CD4-positive, alpha-beta T cell (primary cell): ENCODE measurements at regions not wholly inside any gene's neighbourhood (a gene's known extent, or its start where the extent isn't known, plus 50 kb on each side); places are given as distances from the start of the nearest gene placed in this dataset.
A peak's percentile ranks its signal among the peaks of the same experiment; 100 is the strongest.
"Not testable (repeated sequence)": the region's sequence is repeated elsewhere in the genome, so short reads cannot be mapped to it uniquely, and the experiment has no call there.

Experiments
- ATAC-seq: fragments of 200-7000 bp; cut with Tn5 transposase; one replicate; pipeline ENCODE4 v1.10.0; 2022; ENCODE audit warnings: mild to moderate bottlenecking; ENCODE audit not compliant: poor library complexity
- CTCF ChIA-PET: fragments of 350-600 bp; sonication (Branson Sonifier 250); formaldehyde crosslinking; loops from one replicate; lab custom pipeline; 2021; ENCODE audit warnings: antibody characterized with exemption, inconsistent platforms; lab: Charles Lee
- POLR2A ChIA-PET: fragments of 350-600 bp; sonication (Branson Sonifier 250); formaldehyde crosslinking; loops from one replicate; lab custom pipeline; 2021; ENCODE audit warnings: antibody characterized with exemption, inconsistent platforms; lab: Charles Lee
- DNase-seq, 14 experiments: peaks; one replicate each; pipeline ENCODE4 v3.0.0-alpha.2; 2013 to 2020; ENCODE audit warnings: mixed read lengths in 2 of 14
- H3K27ac ChIP-seq, 2 donors: one replicate each; pipeline versions ENCODE4 v1.5.1 to v1.7.0; 2013; ENCODE audit warnings: low read length in 2 of 2, low read depth in 1 of 2, mild to moderate bottlenecking in 1 of 2
- H3K27me3 ChIP-seq, 2 experiments: 1 replicate in 1 of 2; 2 replicates in 1 of 2; pipeline versions ENCODE4 v1.6.1 to v1.7.0; 2013; ENCODE audit warnings: low read length in 2 of 2, control low read depth in 1 of 2, mild to moderate bottlenecking in 1 of 2, moderate library complexity in 1 of 2; ENCODE audit not compliant: insufficient read depth in 2 of 2, control insufficient read depth in 1 of 2
- H3K36me3 ChIP-seq: one replicate; pipeline ENCODE4 v1.6.1; 2013; ENCODE audit warnings: low read length, control low read depth; ENCODE audit not compliant: insufficient read depth
- H3K4me1 ChIP-seq: one replicate; pipeline ENCODE4 v1.6.1; 2013; ENCODE audit warnings: low read length, control low read depth; ENCODE audit not compliant: insufficient read depth
- H3K4me3 ChIP-seq: one replicate; pipeline ENCODE4 v1.5.1; 2013; ENCODE audit warnings: mild to moderate bottlenecking, low read length, moderate library complexity
- H3K9me3 ChIP-seq, 2 experiments: 1 replicate in 1 of 2; 2 replicates in 1 of 2; pipeline versions ENCODE4 v1.6.1 to v1.7.0; 2013; ENCODE audit warnings: low read length in 2 of 2, mild to moderate bottlenecking in 2 of 2, control low read depth in 1 of 2, moderate library complexity in 1 of 2; ENCODE audit not compliant: control insufficient read depth in 1 of 2, insufficient read depth in 1 of 2
- H3K27ac Mint-ChIP-seq: one replicate; pipeline ENCODE4 v1.8.0; 2020; ENCODE audit warnings: mixed read lengths
- H3K27me3 Mint-ChIP-seq: one replicate; pipeline ENCODE4 v1.8.0; 2021; ENCODE audit warnings: mixed read lengths
- H3K36me3 Mint-ChIP-seq: one replicate; pipeline ENCODE4 v1.8.0; 2021; ENCODE audit warnings: low read depth, mixed read lengths
- H3K4me1 Mint-ChIP-seq: one replicate; pipeline ENCODE4 v1.8.0; 2021; ENCODE audit warnings: low read depth, mixed read lengths
- H3K4me3 Mint-ChIP-seq: one replicate; pipeline ENCODE4 v1.8.0; 2020; ENCODE audit warnings: mild to moderate bottlenecking, mixed read lengths
- H3K9me3 Mint-ChIP-seq: one replicate; pipeline ENCODE4 v1.8.0; 2020; ENCODE audit warnings: mixed read lengths
- intact Hi-C, 2 experiments: fragments of 100-400 bp; cut with DNase I in 1 of 2; cut with micrococcal nuclease in 1 of 2; formaldehyde crosslinking; loops; one replicate each; pipeline versions ENCODE4 v1.15.1 to v1.9.0; 2023 to 2025; cut with DNase I, micrococcal nuclease
- TF ChIP-seq, protein P1 (sequence below): fragments of 200-600 bp; IDR thresholded peaks from one replicate; pipeline ENCODE4 v1.8.0; 2022; ENCODE audit warnings: antibody characterized with exemption, mild to moderate bottlenecking

DNA sequence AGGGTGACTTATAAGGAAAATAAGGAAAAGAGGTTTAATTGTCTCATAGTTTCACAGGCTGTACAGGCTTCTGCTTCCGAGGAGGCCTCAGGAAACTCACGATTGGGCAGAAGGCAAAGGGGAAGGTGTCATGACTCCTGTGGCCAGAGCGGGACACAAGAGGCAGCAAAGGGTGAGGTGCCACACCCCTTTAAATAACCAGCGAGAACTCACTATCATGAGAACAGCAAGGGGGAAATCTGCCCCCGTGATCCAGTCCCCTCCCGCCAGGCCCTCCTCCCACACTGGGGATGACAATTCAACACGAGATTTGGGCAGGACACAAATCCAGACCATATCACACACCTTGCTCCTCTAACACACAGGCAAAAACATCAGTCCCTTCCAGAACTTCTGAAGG is 254.0 kb downstream of the DLL1 start:
- no peaks in the 10 kb centered on the region for H3K36me3 Mint-ChIP-seq
- Histone ChIP-seq H3K4me1 (no peaks in the 10 kb centered on the region), H3K4me3 (no peak overlapping the region), H3K36me3 (no peaks in the 10 kb centered on the region), H3K27me3 (peaks cover 0 to 2% of the 10 kb centered on the region in 2 experiments), H3K9me3 (peaks cover 5 to 32% of the 10 kb centered on the region in 2 experiments), H3K27ac (no peak overlapping the region)
- POLR2A ChIA-PET = no interaction called here
- H3K9me3 Mint-ChIP-seq = peaks cover 6% of the 10 kb centered on the region
- CTCF ChIA-PET = no interaction called here
- intact Hi-C loops = no loop called here
- peaks cover 6% of the 10 kb centered on the region for H3K27me3 Mint-ChIP-seq
- no peak overlapping the region for H3K27ac Mint-ChIP-seq
- TF ChIP-seq, protein P1, sequence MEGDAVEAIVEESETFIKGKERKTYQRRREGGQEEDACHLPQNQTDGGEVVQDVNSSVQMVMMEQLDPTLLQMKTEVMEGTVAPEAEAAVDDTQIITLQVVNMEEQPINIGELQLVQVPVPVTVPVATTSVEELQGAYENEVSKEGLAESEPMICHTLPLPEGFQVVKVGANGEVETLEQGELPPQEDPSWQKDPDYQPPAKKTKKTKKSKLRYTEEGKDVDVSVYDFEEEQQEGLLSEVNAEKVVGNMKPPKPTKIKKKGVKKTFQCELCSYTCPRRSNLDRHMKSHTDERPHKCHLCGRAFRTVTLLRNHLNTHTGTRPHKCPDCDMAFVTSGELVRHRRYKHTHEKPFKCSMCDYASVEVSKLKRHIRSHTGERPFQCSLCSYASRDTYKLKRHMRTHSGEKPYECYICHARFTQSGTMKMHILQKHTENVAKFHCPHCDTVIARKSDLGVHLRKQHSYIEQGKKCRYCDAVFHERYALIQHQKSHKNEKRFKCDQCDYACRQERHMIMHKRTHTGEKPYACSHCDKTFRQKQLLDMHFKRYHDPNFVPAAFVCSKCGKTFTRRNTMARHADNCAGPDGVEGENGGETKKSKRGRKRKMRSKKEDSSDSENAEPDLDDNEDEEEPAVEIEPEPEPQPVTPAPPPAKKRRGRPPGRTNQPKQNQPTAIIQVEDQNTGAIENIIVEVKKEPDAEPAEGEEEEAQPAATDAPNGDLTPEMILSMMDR = no peak
- no peak overlapping the region for H3K4me3 Mint-ChIP-seq
- H3K4me1 Mint-ChIP-seq = no peaks in the 10 kb centered on the region
- ATAC-seq (no peak), DNase-seq (peak in 1 of 14 experiments; percentile 34)

DNA sequence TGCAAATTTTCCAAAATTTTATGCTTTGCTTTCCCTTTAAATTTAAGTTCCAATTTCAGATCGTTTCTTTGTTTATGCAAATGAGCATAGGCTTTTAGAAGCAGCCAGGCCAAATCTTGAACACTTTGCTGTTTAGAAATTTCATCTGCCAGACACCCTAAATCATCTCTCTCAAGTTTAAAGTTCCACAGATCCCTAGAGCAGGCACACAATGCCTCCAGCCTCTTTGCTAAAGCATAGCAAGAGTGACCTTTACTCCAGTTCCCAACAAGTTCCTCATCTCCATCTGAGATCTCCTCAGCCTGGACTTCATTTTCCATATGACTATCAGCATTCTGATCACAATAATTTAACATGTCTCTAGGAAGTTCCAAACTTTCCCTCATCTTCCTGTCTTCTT is 254.5 kb downstream of the DLL1 start:
- H3K4me1 Mint-ChIP-seq, DNase-seq, H3K27me3 Mint-ChIP-seq, ATAC-seq, POLR2A ChIA-PET, intact Hi-C loops, CTCF ChIA-PET, H3K9me3 Mint-ChIP-seq, H3K4me3 ChIP-seq, H3K36me3 ChIP-seq, H3K36me3 Mint-ChIP-seq, H3K4me3 Mint-ChIP-seq, H3K27ac Mint-ChIP-seq, H3K27ac ChIP-seq, H3K27me3 ChIP-seq, H3K4me1 ChIP-seq: not testable (repeated sequence)
- H3K9me3 ChIP-seq = peaks cover 5 to 32% of the 10 kb centered on the region in 2 experiments

DNA sequence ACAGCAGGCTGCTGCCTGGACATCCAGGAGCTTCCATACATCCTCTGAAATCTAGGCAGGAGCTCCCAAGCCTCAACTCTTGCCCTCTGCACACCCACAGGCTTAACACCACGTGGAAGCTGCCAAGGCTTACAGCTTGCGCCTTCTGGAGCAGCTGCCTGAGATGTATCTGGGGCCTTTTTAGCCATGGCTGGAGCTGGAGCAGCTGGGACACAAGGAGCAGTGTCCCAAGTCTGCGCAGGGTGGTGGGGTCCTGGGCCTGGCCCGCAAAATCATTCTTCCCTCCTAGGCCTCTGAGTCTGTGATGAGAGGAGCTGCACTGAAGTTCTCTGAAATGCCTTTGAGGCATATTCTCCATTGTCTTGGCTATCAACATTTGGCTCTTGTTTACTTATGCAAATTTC is 255.0 kb downstream of the DLL1 start:
- Histone ChIP-seq H3K27ac (no peak overlapping the region), H3K9me3 (peaks cover 5 to 32% of the 10 kb centered on the region in 2 experiments), H3K36me3 (no peaks in the 10 kb centered on the region), H3K4me3 (no peak overlapping the region), H3K4me1 (no peaks in the 10 kb centered on the region), H3K27me3 (peaks cover 0 to 2% of the 10 kb centered on the region in 2 experiments)
- Mint-ChIP-seq H3K27me3 (peaks cover 6% of the 10 kb centered on the region), H3K36me3 (no peaks in the 10 kb centered on the region), H3K27ac (no peak overlapping the region), H3K4me1 (no peaks in the 10 kb centered on the region), H3K9me3 (peaks cover 6% of the 10 kb centered on the region), H3K4me3 (no peak overlapping the region)
- ChIA-PET POLR2A (no interaction called here), CTCF (no interaction called here)
- TF ChIP-seq, protein P1 = no peak
- no peak for ATAC-seq
- DNase-seq = no peak
- intact Hi-C loops = no loop called here

DNA sequence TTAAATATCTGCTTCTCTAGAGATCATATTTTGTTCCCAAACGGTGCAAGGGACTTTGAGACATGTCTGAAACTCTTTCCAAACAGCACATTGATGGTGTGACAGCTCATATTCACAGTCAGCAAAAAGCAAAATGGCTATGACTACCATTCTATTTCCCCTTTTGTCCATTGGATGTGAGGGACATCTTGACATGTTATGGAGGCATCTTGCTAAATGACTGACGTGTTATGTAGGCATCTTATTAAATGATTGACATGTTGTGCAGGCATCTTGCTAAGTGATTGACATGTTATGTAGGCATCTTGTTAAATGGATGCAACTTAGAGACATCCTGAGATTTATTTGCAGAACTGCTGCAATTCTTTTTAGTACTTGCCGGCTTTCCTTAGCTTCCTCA is 255.8 kb downstream of the DLL1 start:
- Mint-ChIP-seq H3K4me3 (no peak overlapping the region), H3K36me3 (no peaks in the 10 kb centered on the region), H3K27me3 (peaks cover 4% of the 10 kb centered on the region), H3K9me3 (peaks cover 6% of the 10 kb centered on the region), H3K27ac (no peak overlapping the region), H3K4me1 (no peaks in the 10 kb centered on the region)
- intact Hi-C loops = no loop called here
- no peak overlapping the region for H3K4me3 ChIP-seq
- peaks cover 0 to 2% of the 10 kb centered on the region in 2 experiments for H3K27me3 ChIP-seq
- peaks cover 5 to 32% of the 10 kb centered on the region in 2 experiments for H3K9me3 ChIP-seq
- H3K36me3 ChIP-seq = no peaks in the 10 kb centered on the region
- ChIA-PET CTCF (no interaction called here), POLR2A (no interaction called here)
- H3K27ac ChIP-seq = no peak overlapping the region
- DNase-seq (no peak), ATAC-seq (no peak)
- no peaks in the 10 kb centered on the region for H3K4me1 ChIP-seq
- TF ChIP-seq, protein P1 = no peak
